ENCODE measurements at regions not wholly inside any gene's neighbourhood (a gene's known extent, or its start where the extent isn't known, plus 50 kb on each side); places are given as distances from the start of the nearest gene placed in this dataset.

DNA sequence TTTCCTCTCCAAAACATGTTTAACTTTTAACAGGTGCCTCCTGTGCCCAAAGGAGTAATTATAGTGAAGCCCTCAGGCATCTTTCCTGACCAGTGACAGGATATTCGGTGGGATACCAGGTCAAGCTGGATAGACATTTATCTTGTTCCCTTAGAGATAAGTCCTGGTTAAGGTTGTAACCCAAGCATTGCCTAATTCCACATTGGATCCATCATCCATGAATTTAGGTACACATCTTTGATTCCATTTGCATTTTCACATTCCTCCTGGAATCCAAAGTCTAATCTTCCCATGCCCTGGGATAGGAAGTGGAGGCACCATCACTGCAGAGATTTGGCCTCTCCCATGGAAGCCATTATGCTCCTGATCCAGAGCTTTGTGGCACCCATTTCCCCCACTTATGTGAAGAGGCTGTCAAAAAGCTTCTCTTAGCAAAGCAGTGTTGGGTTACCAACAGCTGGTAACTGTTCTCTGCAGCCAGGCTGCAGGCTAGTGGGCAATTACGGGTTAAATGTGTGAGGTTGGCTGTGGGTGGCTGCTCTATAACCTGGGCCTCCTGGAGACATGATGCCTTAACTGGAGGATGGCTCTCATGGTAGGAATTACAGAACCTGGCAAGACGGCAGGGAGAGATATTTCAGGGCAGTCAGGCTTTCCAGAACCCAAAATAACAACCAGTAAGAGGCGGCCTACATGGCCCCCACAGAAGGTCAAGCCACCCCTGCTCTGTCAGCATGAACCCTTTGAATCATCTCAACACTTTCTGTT is 96.9 kb upstream of the VGLL2 start:
- DNase-seq = no peak
- Histone ChIP-seq H3K27ac (no peak overlapping the region), H3K27me3 (ENCODE audit: insufficient read depth, low read depth, severe bottlenecking) (no peaks in the 10 kb centered on the region), H3K4me3 (ENCODE audit: low read depth, low read length) (no peak overlapping the region), H3K36me3 (no peaks in the 10 kb centered on the region), H3K9me3 (ENCODE audit: severe bottlenecking) (no peaks in the 10 kb centered on the region)
- TF ChIP-seq, protein P1, sequence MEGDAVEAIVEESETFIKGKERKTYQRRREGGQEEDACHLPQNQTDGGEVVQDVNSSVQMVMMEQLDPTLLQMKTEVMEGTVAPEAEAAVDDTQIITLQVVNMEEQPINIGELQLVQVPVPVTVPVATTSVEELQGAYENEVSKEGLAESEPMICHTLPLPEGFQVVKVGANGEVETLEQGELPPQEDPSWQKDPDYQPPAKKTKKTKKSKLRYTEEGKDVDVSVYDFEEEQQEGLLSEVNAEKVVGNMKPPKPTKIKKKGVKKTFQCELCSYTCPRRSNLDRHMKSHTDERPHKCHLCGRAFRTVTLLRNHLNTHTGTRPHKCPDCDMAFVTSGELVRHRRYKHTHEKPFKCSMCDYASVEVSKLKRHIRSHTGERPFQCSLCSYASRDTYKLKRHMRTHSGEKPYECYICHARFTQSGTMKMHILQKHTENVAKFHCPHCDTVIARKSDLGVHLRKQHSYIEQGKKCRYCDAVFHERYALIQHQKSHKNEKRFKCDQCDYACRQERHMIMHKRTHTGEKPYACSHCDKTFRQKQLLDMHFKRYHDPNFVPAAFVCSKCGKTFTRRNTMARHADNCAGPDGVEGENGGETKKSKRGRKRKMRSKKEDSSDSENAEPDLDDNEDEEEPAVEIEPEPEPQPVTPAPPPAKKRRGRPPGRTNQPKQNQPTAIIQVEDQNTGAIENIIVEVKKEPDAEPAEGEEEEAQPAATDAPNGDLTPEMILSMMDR (IDR thresholded peaks at IDR 0.05; ENCODE audit: low read depth, low read length) = no peak

DNA sequence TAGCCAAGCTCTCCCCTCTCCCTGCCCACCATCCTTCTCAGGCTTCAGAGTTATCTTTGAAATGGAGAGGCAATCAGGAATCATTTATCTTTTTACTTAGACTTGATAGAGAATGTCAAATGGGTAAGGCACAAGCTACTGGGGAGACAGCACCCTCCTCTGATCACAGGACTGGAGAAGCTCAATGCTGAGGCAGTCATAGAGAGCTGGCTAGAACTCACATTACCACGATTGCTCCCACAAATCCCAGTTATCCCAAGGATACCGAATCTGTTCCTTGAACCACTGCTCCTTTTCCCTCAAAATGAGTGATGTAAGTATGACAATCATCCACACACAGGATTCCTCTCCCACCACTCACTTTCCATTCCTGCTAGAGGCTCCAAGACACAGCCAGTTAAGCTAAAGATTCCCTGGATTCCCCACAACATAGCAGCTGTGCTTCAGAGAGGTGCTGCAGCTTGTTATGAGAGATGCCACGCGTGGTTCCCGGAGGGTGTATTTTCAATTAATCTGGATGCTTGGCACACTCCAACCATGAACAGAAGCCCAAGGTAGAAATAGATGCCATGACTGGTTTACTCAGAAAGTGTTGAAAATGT is 96.2 kb upstream of the VGLL2 start:
- Histone ChIP-seq H3K36me3 (no peaks in the 10 kb centered on the region), H3K27ac (no peak overlapping the region), H3K27me3 (ENCODE audit: insufficient read depth, low read depth, severe bottlenecking) (no peaks in the 10 kb centered on the region), H3K4me3 (ENCODE audit: low read depth, low read length) (no peak overlapping the region), H3K9me3 (ENCODE audit: severe bottlenecking) (no peaks in the 10 kb centered on the region)
- no peak for DNase-seq
- TF ChIP-seq, protein P1 (IDR thresholded peaks at IDR 0.05; ENCODE audit: low read depth, low read length) = no peak

DNA sequence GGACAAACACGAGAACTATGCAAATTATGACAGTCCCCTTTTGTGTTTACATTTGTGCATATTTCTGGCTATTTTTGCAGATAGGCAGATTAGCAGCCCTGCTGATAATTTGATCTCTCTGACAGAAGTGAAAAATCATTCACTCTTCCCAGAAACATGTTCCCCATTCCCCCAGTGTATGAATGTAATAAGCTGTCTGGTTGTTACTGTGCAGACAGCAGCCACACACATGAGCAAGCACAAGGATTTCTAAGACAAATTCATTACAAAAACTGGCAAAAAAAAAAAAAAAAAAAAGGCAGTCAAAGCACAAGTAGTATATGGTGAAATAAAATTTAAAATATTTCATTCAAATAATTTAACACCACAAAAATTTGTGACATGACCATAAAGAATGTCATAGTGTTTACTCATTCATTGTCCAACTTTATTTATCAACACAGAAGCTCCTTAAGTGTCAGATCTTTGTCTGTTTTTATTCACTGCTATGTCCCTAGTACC is 95.5 kb upstream of the VGLL2 start:
- Histone ChIP-seq H3K27me3 (ENCODE audit: insufficient read depth, low read depth, severe bottlenecking) (no peaks in the 10 kb centered on the region), H3K27ac (no peak overlapping the region), H3K36me3 (no peaks in the 10 kb centered on the region), H3K4me3 (ENCODE audit: low read depth, low read length) (no peak overlapping the region), H3K9me3 (ENCODE audit: severe bottlenecking) (no peaks in the 10 kb centered on the region)
- TF ChIP-seq, protein P1 (IDR thresholded peaks at IDR 0.05; ENCODE audit: low read depth, low read length) = no peak
- DNase-seq = no peak

DNA sequence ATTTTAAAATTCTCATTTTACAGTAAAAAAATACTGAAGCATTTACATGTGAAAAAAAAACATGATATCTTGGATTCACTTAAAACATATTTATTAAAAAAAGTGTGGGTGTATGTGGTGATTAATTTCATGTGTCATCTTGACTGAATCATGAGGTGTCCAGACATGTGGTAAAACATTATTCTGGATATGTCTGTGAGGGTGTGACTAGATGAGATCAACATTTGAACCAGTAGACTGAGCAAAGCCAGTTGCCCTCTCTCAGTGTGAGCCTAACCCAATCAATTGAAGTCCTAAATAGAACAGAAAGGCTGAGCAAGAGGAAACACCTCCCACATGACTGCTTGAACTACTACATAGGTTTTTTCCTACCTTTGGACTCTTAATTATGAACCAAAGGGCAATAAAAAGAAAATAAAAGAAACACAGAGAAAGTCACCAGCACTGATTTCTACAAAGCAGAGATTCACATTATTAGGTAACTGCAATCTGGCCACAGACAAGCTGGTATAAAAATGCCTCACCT is 90.5 kb upstream of the VGLL2 start:
- no peak for DNase-seq
- TF ChIP-seq, protein P1 (IDR thresholded peaks at IDR 0.05; ENCODE audit: low read depth, low read length) = no peak
- Histone ChIP-seq H3K9me3 (ENCODE audit: severe bottlenecking) (no peaks in the 10 kb centered on the region), H3K27ac (no peak overlapping the region), H3K36me3 (no peaks in the 10 kb centered on the region), H3K27me3 (ENCODE audit: insufficient read depth, low read depth, severe bottlenecking) (peaks cover 6% of the 10 kb centered on the region), H3K4me3 (ENCODE audit: low read depth, low read length) (no peak overlapping the region)

DNA sequence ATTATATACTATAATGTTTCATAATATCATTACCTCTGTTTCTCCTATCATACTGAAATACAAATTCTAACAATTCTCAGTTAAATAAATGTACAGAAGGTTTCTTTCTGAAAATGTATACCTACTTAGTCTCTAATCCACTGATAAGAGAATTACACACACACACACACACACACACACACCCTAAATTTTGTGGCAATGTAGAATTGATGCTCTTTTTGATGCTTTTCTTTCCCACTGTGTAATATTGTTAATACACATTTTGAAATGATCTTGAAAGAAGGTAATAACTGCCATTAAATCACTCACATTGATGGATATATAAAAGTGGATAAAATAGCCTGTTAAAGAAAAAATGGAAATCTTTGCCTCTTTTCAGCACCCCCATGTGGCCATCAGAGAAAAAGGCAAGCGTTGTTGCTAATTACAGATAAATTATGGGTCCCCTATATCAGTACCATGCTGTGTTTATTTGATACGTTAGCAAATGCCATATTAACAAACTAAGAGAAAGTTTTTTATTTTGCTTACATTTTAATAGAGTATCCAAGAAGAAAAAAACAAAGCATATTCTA is 76.6 kb upstream of the VGLL2 start:
- TF ChIP-seq, protein P1 (IDR thresholded peaks at IDR 0.05; ENCODE audit: low read depth, low read length) = peak; percentile 31; the same call in 1 of the 2 replicates
- Histone ChIP-seq H3K27me3 (ENCODE audit: insufficient read depth, low read depth, severe bottlenecking) (no peaks in the 10 kb centered on the region), H3K27ac (no peak overlapping the region), H3K4me3 (ENCODE audit: low read depth, low read length) (no peak overlapping the region), H3K9me3 (ENCODE audit: severe bottlenecking) (no peaks in the 10 kb centered on the region), H3K36me3 (no peaks in the 10 kb centered on the region)
- DNase-seq = no peak
